ENCODE measurements at regions not wholly inside any gene's neighbourhood (a gene's known extent, or its start where the extent isn't known, plus 50 kb on each side); places are given as distances from the start of the nearest gene placed in this dataset.

- TF ChIP-seq CTCF (IDR thresholded peaks at IDR 0.05; ENCODE audit: unreplicated experiment): no peak
- Mint-ChIP-seq H3K4me3 (ENCODE audit: low read depth) (no peak overlapping the region), H3K27me3 (no peaks in the 10 kb centered on the region), H3K27ac (no peak overlapping the region), H3K4me1 (ENCODE audit: low read depth) (no peaks in the 10 kb centered on the region), H3K9me3 (ENCODE audit: low read depth) (no peaks in the 10 kb centered on the region), H3K36me3 (ENCODE audit: insufficient read depth) (no peaks in the 10 kb centered on the region)
- no peak for DNase-seq (ENCODE audit: low spot score, unreplicated experiment)
Measured at GRCh38 chr21:14734833-14735232, 188.7 kb upstream of the SAMSN1 start.

GRCh38 chr21:14734191-14734590 is 188.1 kb upstream of the SAMSN1 start:
- no peak for TF ChIP-seq CTCF (IDR thresholded peaks at IDR 0.05; ENCODE audit: unreplicated experiment)
- no peaks in the 10 kb centered on the region for H3K27me3 Mint-ChIP-seq
- no peak overlapping the region for H3K27ac Mint-ChIP-seq
- H3K4me3 Mint-ChIP-seq (ENCODE audit: low read depth): no peak overlapping the region
- no peaks in the 10 kb centered on the region for H3K9me3 Mint-ChIP-seq (ENCODE audit: low read depth)
- H3K36me3 Mint-ChIP-seq (ENCODE audit: insufficient read depth): no peaks in the 10 kb centered on the region
- no peaks in the 10 kb centered on the region for H3K4me1 Mint-ChIP-seq (ENCODE audit: low read depth)
- DNase-seq (ENCODE audit: low spot score, unreplicated experiment): no peak

- DNase-seq (ENCODE audit: low spot score, unreplicated experiment): no peak
- Mint-ChIP-seq H3K4me1 (ENCODE audit: low read depth) (no peaks in the 10 kb centered on the region), H3K4me3 (ENCODE audit: low read depth) (no peak overlapping the region), H3K36me3 (ENCODE audit: insufficient read depth) (no peaks in the 10 kb centered on the region), H3K9me3 (ENCODE audit: low read depth) (no peaks in the 10 kb centered on the region), H3K27ac (no peak overlapping the region), H3K27me3 (no peaks in the 10 kb centered on the region)
- no peak for TF ChIP-seq CTCF (IDR thresholded peaks at IDR 0.05; ENCODE audit: unreplicated experiment)
Measured at GRCh38 chr21:14725219-14725618, 179.1 kb upstream of the SAMSN1 start.

- H3K27me3 Mint-ChIP-seq: no peaks in the 10 kb centered on the region
- no peaks in the 10 kb centered on the region for H3K36me3 Mint-ChIP-seq (ENCODE audit: insufficient read depth)
- no peak overlapping the region for H3K4me3 Mint-ChIP-seq (ENCODE audit: low read depth)
- TF ChIP-seq CTCF (IDR thresholded peaks at IDR 0.05; ENCODE audit: unreplicated experiment): no peak
- H3K27ac Mint-ChIP-seq: no peak overlapping the region
- no peaks in the 10 kb centered on the region for H3K9me3 Mint-ChIP-seq (ENCODE audit: low read depth)
- no peaks in the 10 kb centered on the region for H3K4me1 Mint-ChIP-seq (ENCODE audit: low read depth)
- DNase-seq (ENCODE audit: low spot score, unreplicated experiment): no peak
Measured at GRCh38 chr21:14722841-14723483, 176.8 kb upstream of the SAMSN1 start.

GRCh38 chr21:14720237-14720636 is 174.1 kb upstream of the SAMSN1 start:
- no peak overlapping the region for H3K27ac Mint-ChIP-seq
- H3K9me3 Mint-ChIP-seq (ENCODE audit: low read depth): no peaks in the 10 kb centered on the region
- no peaks in the 10 kb centered on the region for H3K36me3 Mint-ChIP-seq (ENCODE audit: insufficient read depth)
- peaks cover 6% of the 10 kb centered on the region for H3K4me1 Mint-ChIP-seq (ENCODE audit: low read depth)
- TF ChIP-seq CTCF (IDR thresholded peaks at IDR 0.05; ENCODE audit: unreplicated experiment): no peak
- no peak overlapping the region for H3K4me3 Mint-ChIP-seq (ENCODE audit: low read depth)
- no peak for DNase-seq (ENCODE audit: low spot score, unreplicated experiment)
- H3K27me3 Mint-ChIP-seq: no peaks in the 10 kb centered on the region
